ENCODE measurements at regions not wholly inside any gene's neighbourhood (a gene's known extent, or its start where the extent isn't known, plus 50 kb on each side); places are given as distances from the start of the nearest gene placed in this dataset.

DNA sequence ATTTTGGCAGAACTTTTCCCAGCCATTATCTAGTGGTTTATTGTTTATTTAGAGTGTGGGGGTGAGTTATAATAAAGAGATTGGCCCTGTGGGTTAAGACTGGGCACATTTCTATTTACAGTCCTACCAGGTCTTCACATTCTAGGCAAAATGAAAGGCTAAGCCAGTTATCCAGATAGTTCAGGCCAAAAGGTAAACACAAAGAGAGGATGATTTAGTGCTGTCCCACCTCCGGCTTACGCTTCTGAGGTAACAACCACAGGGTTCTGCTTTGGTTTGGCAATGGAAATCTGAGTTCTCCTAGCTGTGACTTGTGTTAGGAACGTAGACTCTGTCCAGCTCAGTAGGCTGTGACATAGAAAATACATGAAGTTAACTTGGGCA lies 50.3 kb upstream of the PTPRK start:
- TF ChIP-seq, protein P1, sequence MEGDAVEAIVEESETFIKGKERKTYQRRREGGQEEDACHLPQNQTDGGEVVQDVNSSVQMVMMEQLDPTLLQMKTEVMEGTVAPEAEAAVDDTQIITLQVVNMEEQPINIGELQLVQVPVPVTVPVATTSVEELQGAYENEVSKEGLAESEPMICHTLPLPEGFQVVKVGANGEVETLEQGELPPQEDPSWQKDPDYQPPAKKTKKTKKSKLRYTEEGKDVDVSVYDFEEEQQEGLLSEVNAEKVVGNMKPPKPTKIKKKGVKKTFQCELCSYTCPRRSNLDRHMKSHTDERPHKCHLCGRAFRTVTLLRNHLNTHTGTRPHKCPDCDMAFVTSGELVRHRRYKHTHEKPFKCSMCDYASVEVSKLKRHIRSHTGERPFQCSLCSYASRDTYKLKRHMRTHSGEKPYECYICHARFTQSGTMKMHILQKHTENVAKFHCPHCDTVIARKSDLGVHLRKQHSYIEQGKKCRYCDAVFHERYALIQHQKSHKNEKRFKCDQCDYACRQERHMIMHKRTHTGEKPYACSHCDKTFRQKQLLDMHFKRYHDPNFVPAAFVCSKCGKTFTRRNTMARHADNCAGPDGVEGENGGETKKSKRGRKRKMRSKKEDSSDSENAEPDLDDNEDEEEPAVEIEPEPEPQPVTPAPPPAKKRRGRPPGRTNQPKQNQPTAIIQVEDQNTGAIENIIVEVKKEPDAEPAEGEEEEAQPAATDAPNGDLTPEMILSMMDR (IDR thresholded peaks at IDR 0.05) = no peak
- TF ChIP-seq EP300 (IDR thresholded peaks at IDR 0.05) = no peak
- no peak for TF ChIP-seq POLR2A (IDR thresholded peaks at IDR 0.05)

Data from stomach (tissue), 4 donors.